ENCODE measurements at regions not wholly inside any gene's neighbourhood (a gene's known extent, or its start where the extent isn't known, plus 50 kb on each side); places are given as distances from the start of the nearest gene placed in this dataset.
"Not testable (repeated sequence)": the region's sequence is repeated elsewhere in the genome, so short reads cannot be mapped to it uniquely, and the experiment has no call there.

DNA sequence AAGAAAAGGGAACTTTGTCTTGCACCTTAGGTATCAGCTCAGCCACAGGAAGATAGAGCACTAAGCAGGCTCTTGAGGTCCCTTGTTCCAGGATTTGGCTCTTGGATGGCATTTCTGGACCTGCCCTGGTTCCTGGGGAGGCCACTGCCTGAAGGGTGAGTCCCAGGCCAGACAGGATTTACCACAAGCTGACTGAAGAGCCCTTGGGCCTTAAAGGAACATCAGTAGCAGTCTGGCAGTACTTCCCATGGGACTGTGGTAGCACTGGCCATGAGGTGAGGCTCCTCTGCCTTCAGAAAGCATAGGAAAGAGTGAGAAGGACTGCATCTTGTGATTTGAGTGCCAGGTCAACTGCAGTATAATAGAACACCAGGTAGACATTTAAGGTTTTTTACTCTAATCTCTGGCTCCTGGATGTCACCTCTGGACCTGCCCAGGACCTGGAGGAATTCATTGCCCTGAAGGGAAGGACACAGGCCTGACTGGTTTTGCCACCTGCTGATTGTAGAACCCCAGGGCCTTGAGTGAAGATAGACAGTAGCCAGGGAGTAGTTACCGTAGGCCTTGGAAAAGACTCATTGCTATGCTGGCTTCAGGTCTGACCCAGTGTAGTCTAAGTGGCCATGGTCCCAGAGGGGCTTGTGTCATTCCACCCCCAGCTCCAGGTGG is 154.4 kb upstream of the CREB1 start:
- DNase-seq: no peak

DNA sequence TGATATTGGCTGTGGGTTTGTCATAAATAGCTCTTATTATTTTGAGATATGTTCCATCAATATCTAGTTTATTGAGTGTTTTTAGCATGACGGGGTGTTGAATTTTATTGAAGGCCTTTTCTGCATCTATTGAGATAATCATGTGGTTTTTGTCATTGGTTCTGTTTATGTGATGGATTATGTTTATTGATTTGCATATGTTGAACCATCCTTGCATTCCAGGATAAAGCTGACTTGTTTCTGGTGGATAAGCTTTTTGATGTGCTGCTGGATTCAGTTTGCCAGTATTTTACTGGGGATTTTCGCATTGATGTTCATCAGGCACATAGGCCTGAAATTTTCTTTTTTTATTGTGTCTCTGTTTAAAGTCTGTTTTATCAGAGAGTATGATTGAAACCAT is 151.1 kb upstream of the CREB1 start:
- DNase-seq: not testable (repeated sequence)

DNA sequence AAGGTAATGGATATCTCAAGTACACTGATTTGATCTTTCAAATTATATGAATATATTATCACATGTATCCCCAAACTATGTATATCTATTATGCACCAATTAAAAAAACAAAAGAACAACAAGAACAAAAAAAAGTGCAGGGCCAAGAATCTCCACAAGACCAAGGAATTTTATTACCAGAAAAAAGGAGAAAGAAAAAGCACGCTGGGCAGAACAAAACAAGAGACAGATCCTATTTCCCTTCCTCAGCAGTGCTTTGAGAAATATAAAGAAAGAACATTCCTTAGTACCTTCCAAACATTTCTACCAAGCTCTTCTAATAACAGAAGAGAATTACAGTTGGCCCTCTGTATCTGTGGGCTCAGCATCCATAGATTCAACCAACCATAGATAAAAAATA is 144.7 kb upstream of the CREB1 start:
- no peak for DNase-seq

DNA sequence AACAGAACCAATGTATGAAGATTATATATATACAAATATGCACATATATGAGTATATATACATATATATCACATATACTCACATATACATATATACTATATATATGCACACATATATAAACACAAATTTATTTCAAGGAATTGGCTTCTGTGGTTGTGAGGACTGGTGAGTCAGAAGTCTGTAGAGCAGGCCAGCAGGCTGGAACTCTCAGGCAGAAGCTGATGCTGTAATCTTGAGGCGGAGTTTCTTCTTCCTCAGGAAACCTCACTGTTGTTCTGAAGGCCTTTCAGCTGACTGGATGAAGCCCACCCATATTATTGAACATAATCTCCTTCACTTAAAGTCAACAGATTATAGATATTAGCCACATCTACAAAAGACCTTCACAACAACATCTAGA is 143.9 kb upstream of the CREB1 start:
- peak; percentile 82 for DNase-seq

DNA sequence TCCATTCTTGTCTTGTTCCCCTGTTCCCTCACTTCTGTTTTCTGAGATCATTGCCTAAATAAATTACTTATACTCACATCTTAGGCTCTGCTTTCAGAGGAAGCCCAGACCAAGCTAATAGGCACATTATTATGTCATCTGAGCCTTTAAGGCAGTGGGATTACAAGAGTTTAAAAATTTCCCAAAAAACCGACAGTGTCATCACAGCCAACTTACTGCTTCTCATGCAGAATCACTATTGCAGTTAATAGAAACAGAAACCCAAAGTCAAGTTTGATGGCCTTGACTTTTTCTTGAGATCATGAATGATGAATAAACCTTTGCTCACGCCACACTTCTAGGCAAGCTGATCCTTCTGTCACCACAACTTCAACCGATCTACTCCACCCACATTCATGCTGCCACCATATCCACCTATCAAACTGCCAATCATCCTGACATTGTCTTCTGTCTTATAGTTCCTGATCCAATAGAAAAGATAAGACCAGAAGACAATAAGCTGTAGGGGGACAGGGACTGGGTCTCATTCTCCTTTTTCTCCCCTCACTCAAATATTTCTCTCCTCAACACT is 142.7 kb upstream of the CREB1 start:
- DNase-seq: no peak

DNA sequence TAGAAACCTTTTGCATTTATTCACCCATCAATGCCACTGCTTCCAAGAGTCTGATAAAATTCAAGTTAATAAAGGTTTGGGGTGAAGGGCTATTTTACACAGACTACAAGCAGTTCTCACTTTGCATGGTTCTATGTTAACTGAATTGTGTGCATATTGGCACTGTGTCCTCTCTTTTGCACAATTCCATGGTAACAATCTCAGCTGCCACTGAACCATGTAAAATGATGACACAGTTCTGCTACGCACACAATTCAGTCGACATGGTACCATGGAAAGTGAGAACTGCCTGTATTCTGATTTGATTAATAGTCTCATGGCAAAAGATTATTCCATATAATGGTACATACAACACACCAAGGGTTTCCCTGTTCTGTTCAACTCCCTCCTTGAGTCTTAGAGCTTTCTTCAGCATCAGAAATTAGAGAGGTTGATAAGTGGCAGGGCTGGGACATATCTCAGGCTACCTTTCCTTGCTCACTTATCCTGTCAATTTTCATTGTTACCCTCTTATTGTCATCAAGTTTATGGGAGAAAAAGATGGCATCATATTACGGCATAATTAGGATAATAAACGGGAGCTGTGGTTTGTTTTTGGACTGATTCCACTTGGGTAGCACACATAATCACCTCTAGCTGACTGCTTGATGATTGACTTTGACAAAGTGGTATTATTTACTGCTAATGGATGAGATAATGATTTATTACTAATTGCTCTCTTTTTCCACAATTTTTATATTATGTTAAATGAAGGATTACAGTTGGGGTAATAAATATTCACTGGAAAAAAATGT is 139.3 kb upstream of the CREB1 start:
- peak; percentile 26 for DNase-seq

DNA sequence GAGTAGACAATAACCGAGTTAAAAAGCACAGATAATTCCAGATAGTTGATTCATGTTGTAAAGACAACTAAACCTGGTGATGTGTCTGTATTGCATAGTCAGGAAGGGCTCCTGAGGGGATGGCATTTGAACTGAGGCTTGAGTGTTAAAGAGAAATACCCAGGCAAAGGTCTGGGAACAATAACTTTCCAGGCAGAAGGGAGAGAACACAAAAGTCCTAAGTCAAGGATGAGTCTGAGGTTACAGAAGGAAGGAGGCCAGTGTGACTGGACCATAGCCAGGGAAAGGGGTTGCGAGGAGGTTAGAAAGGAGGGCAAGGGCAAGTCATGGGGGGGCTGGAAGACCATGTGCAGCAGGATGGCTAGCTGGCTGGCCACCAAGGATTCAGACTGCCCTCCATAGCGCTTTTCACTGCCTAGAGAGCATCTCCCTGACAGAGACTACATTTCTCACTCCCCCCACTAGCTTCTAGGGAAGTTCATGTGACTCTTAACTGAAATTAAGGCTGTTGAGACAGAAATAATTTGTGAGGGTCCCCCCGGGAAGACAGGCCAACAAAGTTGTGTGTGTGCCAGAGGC is 135.5 kb upstream of the CREB1 start:
- DNase-seq: peak; percentile 63

DNA sequence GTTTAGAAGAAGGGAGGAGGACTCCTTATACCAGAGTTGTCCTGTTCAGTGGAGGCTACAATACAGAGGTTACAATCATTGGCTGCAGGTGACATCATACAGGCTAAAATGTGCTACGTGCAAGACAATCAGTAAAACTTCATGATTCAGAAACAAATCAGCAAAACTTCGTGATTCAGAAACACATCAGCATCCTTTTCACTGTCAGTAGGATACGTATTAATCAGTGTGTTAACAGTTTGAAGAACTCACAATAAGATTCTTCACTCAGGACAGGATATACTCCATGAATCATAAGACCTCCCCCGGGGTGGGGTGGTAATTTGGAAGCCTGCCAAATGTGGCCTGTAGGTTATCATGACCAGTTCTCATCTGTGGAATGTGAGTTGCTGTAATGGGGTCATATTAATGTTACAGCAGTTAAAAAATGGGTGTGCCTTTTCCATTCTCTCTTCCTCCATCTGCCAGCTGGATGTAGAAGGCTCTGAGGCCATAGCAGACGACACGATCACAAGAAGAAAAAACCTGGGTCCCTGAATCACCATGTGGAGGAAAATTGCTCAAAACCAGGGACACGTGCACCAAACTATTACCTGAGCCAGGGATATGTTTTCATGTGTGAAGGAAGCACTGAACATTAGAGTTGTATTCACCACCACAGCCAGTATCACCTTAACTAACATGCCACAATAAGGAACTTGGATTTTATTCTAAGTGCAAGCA is 134.8 kb upstream of the CREB1 start:
- DNase-seq: peak; percentile 100

DNA sequence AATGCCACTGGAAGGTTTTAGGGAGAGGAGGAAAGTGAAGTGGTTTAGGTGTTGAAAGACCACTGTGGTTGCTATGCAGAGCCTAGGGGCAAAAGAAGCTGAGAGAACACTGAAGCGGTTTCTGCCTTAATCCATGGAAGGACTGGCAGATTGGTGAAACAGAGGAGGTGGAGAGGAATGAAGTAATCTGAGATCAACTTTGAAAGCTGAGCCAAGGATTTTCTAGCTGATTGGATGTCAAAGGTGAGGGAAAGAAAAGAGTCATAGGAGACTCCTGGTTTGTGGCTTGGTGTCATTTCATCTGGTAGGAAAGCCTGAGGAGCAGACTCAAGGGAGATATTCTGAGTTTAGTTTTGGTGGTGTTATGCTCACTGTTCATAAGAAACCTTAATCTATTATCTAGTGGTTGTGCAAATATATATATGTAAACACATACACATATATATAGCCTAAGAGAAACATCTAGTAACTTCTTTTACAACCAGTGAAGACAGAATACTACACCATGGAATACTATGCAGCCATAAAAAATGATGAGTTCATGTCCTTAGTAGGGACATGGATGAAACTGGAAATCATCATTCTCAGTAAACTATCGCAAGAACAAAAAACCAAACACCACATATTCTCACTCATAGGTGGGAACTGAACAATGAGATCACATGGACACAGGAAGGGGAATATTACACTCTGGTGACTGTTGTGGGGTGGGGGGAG is 134.1 kb upstream of the CREB1 start:
- DNase-seq: peak; percentile 36

DNA sequence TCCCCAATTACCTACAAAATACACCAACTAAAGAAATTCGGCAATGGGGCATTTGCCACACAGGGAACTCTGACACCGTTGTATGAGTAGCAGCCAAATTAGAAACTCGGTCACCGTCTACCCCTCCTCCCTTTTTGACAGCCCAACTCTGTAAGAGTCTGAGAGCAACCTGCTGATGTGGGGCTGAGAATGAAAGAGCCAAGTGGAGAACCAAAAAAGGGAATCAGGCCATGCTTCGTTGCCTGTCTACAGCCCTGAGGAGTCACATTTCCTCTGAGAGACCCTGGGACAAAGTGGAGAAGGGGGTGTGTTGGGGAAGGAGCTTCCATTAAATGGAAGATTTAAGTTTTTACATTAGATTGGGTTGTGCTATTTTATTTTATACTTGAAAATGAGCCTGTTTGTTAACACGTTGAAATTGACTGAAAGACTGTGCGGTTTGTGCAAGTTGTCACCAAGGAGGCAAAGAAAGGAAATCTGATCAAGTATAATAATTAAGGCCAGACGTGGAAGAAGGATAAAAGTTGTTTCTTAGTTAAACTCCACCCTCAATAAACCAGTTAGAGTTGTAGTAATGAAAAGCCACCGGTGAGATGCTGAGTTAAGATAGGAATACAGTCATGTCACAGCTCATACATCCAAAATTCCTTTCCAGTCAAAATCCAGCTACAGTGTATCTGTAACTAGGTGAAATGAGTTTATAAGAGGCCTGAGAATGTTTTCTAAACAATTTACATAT is 131.7 kb upstream of the CREB1 start:
- DNase-seq: peak; percentile 28

DNA sequence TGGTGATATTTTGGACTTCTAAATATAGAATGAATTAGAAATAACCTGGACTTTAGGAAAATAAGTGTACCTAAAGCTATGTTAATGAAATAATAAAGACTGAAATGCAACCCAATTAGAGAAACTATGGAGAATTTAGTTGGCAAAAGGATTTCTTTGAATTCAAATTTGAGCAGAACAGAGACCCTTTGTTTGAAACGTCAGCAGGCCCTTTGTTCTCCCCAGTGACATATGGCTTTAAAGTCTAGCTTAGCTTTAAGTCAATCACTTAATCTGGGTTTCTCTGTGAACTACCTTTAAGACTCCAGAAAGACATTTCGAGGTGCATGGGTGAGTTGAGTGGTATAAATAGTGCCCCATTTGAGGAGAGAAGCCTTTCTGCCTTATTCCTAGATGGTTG is 130.5 kb upstream of the CREB1 start:
- no peak for DNase-seq

DNA sequence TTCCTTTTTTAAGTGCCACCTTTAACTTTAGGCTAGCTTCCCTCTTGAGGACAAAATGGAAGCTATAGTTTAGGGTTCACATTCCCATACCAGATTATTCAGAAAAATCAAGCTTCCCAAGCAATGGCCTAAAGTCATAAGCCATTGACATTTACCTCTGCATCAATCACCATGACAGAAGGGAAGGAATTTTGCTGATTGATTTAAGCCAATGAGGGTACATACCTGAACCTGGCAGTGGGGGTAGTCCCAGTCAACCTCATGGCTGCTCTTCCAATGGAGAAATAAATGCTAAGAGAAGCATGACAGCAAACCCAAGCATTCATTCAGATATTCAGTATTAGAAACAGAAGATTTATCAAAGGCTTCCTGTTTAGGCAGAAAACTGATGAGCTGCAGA is 128.4 kb upstream of the CREB1 start:
- DNase-seq: no peak

DNA sequence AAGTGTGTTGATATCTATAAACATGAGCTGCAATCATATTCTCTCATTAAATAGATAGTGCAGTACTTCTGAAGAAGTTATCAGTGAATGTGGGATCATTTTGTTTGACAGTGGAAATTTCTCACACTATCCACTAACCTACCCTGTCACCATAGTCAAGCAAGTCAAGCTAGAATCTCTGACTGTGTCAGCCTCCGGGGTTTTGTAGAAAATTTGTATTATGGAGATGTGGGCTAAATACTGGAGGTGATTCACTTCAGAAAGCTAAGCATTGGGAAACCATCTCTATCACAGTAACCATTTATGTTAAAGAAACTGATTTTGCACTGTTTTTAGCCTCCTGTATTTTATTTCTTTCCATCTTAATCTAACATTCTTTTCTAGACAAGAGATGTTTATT is 126.6 kb upstream of the CREB1 start:
- DNase-seq: no peak

DNA sequence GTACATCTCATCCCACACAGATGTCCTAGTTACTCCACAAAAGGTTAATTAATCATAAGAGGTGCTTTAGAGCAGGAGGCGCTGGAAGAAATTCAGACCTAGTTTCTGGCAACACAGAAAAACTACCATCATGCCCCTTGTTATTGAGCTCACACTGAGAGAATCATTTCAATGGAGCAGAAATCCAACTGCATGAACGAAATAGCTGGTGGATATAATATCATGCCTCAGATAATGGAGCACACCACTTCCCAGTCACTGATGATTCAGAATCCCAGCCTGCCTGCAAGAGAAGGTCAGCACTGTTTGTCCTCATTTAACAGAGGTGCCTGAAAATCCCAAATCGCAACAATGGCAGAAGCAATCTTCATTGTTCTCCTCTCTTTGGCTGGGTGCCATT is 125.8 kb upstream of the CREB1 start:
- no peak for DNase-seq

DNA sequence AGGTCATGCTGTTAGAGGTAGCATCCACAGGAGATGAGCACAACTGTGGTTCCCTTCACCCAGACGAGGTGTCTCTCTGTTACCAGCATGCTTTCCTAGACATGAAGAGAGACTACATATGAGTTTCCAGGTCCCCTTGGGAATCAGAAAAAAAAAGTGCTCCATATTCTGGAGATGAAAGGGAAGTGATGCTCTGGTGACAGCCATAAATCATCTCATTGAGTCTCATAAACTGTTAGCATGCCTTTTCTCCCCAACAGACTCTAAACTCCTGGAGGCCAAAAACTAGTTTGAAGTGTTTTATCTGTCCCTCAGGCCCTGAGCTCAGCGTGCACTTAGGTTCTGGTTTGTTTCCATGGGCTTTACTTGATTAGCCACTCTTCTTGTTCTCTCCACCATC is 124.6 kb upstream of the CREB1 start:
- DNase-seq: no peak

DNA sequence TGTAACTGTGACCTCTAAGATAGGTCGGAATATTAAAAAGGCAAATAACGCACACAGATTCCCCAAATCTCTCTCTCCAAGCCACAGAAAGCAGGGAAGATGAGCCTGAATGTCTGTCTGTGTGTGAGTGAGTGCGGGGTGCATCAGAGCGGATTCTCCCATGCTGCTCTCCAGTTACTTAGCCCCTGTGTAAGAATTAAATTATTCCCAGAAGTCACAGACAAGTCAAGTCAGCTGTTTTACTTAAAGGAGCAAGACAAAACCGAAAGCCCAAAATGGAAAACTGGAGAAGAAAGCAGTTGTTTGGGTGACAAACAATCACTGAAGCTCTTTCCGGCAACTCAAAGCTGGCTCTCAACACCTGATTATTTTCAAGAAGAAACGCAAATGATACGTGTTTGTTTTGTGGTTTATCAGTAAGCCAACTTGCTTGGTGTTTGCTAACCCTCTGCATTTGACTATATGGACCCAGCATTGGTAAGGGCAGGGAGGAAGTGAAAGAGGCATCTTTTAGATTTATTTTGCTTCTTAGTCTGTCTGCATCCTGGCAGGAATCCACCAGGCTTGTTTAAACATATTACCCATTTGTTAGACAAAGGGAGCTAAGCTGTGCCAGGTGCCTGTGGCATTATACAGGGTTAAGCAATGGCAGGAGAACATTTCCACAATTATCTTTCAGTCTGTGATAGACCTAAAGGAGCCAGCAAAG is 121.5 kb upstream of the CREB1 start:
- peak; percentile 37 for DNase-seq

DNA sequence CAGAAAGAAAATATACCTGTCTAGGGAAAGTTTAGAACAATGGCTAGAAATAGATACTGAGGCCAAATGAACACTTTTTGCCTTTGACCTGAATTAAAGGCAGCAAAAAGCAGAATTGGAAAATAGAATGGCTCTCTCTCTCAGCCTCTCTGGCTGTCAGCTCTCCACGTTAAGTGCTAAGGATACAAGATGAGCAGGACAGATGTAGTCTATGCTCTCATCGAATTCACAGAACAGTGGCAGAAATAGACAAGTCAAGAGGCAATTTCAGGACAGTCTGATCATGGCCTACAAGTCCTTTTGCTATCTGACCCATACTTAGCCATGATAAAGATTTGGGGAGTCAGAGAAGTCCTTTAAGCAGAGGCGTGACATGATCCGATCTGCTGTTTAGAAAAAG is 120.2 kb upstream of the CREB1 start:
- DNase-seq: no peak

DNA sequence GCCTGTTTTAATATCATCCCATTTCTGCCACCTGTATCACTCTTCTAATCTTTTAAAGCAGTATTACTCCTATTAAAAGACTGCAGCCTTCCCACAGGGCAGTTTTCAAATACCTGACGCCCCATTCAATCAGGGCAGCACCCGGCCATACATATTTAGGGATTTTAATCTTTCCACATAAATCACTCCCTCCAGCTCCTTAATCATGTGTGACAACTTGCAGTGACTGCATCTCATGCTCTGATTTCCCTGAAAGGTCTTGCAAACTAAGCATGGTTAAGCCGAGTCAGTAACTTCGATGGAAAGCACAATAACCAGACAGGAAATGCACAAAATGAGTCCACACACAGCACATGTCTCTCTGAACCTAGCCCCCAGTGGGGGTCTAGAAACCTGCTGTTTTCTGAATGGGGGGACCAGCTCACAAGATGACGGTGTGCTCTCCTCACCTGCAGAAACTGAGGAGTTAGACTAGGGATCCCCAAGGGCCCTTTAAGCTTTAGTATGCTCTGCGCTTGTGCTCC is 116.9 kb upstream of the CREB1 start:
- DNase-seq: no peak

DNA sequence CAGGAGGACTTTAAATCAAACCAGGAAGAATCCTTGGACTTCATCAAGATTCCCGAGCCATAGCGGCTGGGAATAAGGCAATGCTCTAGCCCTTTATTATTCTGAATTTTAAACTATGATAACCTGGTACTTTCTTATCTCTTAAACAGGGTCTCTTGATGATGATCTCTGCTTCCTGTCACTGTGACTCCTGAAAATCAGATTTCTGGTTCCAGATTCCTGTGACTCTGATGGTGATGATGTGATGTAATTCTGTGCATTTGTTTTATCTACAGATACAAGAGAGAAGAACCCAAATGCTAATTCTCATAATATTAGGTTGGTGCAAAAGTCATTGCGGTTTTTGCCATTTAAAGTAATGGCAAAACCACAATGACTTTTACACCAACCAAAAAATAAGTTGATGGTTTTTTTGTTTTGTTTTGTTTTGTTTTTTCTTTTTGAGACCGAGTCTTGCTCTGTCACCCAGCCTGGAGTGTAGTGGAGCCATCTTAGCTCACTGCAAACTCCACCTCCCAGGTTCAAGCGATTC is 116.3 kb upstream of the CREB1 start:
- no peak for DNase-seq

DNA sequence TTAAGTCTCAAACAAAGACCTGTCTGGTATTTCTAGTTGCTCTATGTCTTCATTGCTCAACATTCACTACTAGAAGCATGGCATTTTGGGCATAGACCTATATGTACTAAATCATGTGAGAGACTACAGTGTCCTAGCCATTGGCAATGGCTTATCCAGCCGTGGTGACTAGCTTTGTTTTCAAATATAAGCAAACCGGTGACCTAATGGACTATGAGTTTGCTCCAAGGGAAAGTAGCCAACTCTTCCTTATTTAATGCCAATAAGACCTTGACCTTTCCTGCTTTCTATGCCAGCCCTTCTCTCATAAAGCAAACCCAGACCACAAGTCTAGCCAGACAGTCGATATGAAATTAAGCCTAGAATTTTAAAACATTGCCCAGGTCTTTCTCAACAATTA is 113.7 kb upstream of the CREB1 start:
- no peak for DNase-seq

DNA sequence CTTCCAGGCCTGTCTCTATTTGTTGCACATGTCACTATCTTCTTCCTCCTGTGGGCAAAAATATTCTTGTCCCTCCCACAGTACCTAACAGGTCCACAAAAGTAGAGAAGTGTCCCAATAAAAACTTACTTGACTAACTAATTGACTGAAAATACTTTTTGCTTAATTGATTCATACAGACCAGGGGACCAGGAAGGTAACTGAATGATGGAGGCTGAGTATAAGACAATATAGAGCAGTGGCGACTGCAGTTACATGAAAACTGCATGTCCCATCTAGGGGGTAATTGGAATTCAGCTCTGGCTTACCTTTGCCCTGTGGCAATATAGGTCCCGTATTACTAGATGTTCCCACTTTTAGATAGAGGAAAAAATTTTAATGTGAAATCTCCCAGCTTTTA is 112.9 kb upstream of the CREB1 start:
- no peak for DNase-seq
